ENCODE measurements at regions not wholly inside any gene's neighbourhood (a gene's known extent, or its start where the extent isn't known, plus 50 kb on each side); places are given as distances from the start of the nearest gene placed in this dataset.

GRCh38 chr1:80825067-80825466 is 975.7 kb upstream of the ADGRL2 start:
- no peak overlapping the region for H3K4me3 ChIP-seq (ENCODE audit: low read length)
- H3K9ac ChIP-seq (ENCODE audit: extremely low read depth, low read length, poor library complexity, severe bottlenecking) = no peak overlapping the region
- no peaks in the 10 kb centered on the region for H3K9me3 ChIP-seq (ENCODE audit: control insufficient read depth, low read length)
- Mint-ChIP-seq H3K4me1 (no peaks in the 10 kb centered on the region), H3K4me3 (no peak overlapping the region), H3K9me3 (no peaks in the 10 kb centered on the region), H3K36me3 (ENCODE audit: low read depth) (no peaks in the 10 kb centered on the region), H3K27ac (no peak overlapping the region), H3K27me3 (ENCODE audit: insufficient read depth) (no peaks in the 10 kb centered on the region)
- H3K4me1 ChIP-seq (ENCODE audit: control insufficient read depth, insufficient read depth, low read length) = no peaks in the 10 kb centered on the region
- TF ChIP-seq CTCF (conservative IDR thresholded peaks at IDR 0.05) = no peak
- 89% methylated on average over 5 of the region's 5 CpGs; no CpG with 5 or more reads in 1 of the 2 experiments for WGBS, 2 experiments (ENCODE audit: insufficient coverage in 1 of 2, insufficient read length in 1 of 2)
- no peaks in the 10 kb centered on the region for H3K27me3 ChIP-seq (ENCODE audit: control insufficient read depth, insufficient read depth, low read length, poor library complexity, severe bottlenecking)
- H3K27ac ChIP-seq (ENCODE audit: low read depth, low read length) = no peak overlapping the region
- DNase-seq = no peak
- H3K36me3 ChIP-seq (ENCODE audit: control insufficient read depth, insufficient read depth, low read length) = no peaks in the 10 kb centered on the region

GRCh38 chr1:80818211-80818610 is 982.5 kb upstream of the ADGRL2 start:
- Mint-ChIP-seq H3K4me3 (no peak overlapping the region), H3K9me3 (no peaks in the 10 kb centered on the region), H3K4me1 (no peaks in the 10 kb centered on the region), H3K27me3 (ENCODE audit: insufficient read depth) (no peaks in the 10 kb centered on the region), H3K36me3 (ENCODE audit: low read depth) (no peaks in the 10 kb centered on the region), H3K27ac (no peak overlapping the region)
- H3K27ac ChIP-seq (ENCODE audit: low read depth, low read length) = no peak overlapping the region
- no peaks in the 10 kb centered on the region for H3K4me1 ChIP-seq (ENCODE audit: control insufficient read depth, insufficient read depth, low read length)
- no peaks in the 10 kb centered on the region for H3K9me3 ChIP-seq (ENCODE audit: control insufficient read depth, low read length)
- H3K4me3 ChIP-seq (ENCODE audit: low read length) = no peak overlapping the region
- no peaks in the 10 kb centered on the region for H3K36me3 ChIP-seq (ENCODE audit: control insufficient read depth, insufficient read depth, low read length)
- H3K9ac ChIP-seq (ENCODE audit: extremely low read depth, low read length, poor library complexity, severe bottlenecking) = no peak overlapping the region
- 88 to 100% methylated on average over 1 of the region's 1 CpG for WGBS, 2 experiments (ENCODE audit: insufficient coverage in 1 of 2, insufficient read length in 1 of 2)
- no peak for TF ChIP-seq CTCF (conservative IDR thresholded peaks at IDR 0.05)
- no peak for DNase-seq
- no peaks in the 10 kb centered on the region for H3K27me3 ChIP-seq (ENCODE audit: control insufficient read depth, insufficient read depth, low read length, poor library complexity, severe bottlenecking)

GRCh38 chr1:80807981-80808380 is 992.8 kb upstream of the ADGRL2 start:
- Histone ChIP-seq H3K36me3 (ENCODE audit: control insufficient read depth, insufficient read depth, low read length) (no peaks in the 10 kb centered on the region), H3K9ac (ENCODE audit: extremely low read depth, low read length, poor library complexity, severe bottlenecking) (no peak overlapping the region), H3K9me3 (ENCODE audit: control insufficient read depth, low read length) (no peaks in the 10 kb centered on the region), H3K4me1 (ENCODE audit: control insufficient read depth, insufficient read depth, low read length) (no peaks in the 10 kb centered on the region), H3K27ac (ENCODE audit: low read depth, low read length) (no peak overlapping the region), H3K27me3 (ENCODE audit: control insufficient read depth, insufficient read depth, low read length, poor library complexity, severe bottlenecking) (no peaks in the 10 kb centered on the region), H3K4me3 (ENCODE audit: low read length) (no peak overlapping the region)
- Mint-ChIP-seq H3K4me1 (no peaks in the 10 kb centered on the region), H3K9me3 (no peaks in the 10 kb centered on the region), H3K27me3 (ENCODE audit: insufficient read depth) (no peaks in the 10 kb centered on the region), H3K4me3 (no peak overlapping the region), H3K27ac (no peak overlapping the region), H3K36me3 (ENCODE audit: low read depth) (no peaks in the 10 kb centered on the region)
- WGBS, 2 experiments (ENCODE audit: insufficient coverage in 1 of 2, insufficient read length in 1 of 2) = 91% methylated on average over 2 of the region's 2 CpGs; no CpG with 5 or more reads in 1 of the 2 experiments
- no peak for TF ChIP-seq CTCF (conservative IDR thresholded peaks at IDR 0.05)
- DNase-seq = no peak

Data from endodermal cell (in vitro differentiated cells).